ENCODE measurements at regions not wholly inside any gene's neighbourhood (a gene's known extent, or its start where the extent isn't known, plus 50 kb on each side); places are given as distances from the start of the nearest gene placed in this dataset.

DNA sequence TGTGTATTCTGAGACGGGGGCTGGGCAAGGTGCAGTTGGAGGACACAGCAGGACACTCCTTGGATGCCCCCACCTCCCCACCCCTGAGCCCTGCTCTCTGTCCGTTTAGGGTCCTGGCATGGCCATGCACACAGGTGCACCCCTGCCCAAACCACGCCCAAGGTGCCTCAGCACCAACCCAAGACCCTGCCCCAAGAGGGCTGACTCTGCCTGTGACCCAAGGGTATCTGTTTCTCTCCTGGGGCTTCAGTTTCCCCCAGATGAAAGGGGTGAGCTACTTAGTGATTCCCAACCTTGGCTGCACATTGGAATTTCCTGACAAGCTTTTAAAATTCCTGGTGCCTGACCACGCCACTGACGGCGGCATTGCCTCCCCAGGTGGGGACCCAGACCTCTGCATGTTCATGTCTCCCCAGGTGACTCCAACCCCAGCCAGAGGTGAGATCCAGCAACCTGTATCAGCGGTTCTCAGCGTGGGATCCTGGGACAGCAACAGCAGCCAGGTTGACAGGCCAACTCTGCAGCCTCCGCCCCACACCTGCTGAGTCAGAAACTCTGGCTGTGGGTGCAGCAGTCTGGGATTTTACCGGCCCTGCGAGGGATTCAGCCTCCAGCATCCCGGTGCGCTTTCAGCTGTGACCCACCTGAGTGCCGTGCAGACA, 483.4 kb downstream of the NPHP4 start:
- DNase-seq (ENCODE audit: low read depth in 6 of 9, low spot score in 9 of 9), result no peak
- Histone ChIP-seq H3K4me3 (ENCODE audit: low read length in 2 of 2) (no peak overlapping the region), H3K27ac (ENCODE audit: low read depth in 1 of 2, low read length in 1 of 2) (no peak overlapping the region), H3K9me3 (ENCODE audit: control insufficient read depth in 2 of 2, insufficient read depth in 1 of 2, low read length in 1 of 2) (no peaks in the 10 kb centered on the region), H3K4me1 (ENCODE audit: control insufficient read depth in 2 of 2, insufficient read depth in 2 of 2, low read length in 2 of 2) (peaks cover 0 to 3% of the 10 kb centered on the region in 2 donors), H3K36me3 (ENCODE audit: control insufficient read depth in 2 of 2, insufficient read depth in 2 of 2, low read length in 1 of 2) (no peaks in the 10 kb centered on the region), H3K27me3 (ENCODE audit: control insufficient read depth in 2 of 2, insufficient read depth in 1 of 2, low read length in 1 of 2) (no peaks in the 10 kb centered on the region)
- 87% methylated on average over 14 of the region's 14 CpGs for WGBS

DNA sequence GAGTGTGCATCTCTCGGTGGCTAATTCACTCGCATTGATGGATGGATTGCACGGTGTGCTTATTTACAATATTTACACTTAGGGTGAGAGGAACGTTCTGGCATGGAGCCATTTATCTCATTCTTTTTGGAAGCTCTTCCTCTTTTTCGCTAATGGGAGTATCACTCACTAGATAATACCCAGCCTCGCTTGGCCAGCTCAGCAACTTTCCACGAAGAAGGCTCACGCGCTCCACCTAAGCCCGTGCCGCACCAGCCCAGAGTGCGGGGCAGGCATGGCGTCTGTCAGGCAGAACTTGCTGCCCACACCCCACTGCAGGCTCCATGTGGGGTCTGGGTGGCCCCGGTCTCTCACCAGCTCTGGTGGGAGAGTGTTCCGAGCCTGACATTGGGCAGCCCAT, 484.9 kb downstream of the NPHP4 start:
- no peaks in the 10 kb centered on the region for H3K27me3 ChIP-seq (ENCODE audit: control insufficient read depth in 2 of 2, insufficient read depth in 1 of 2, low read length in 1 of 2)
- DNase-seq (ENCODE audit: low read depth in 6 of 9, low spot score in 9 of 9), result no peak
- no peak overlapping the region for H3K4me3 ChIP-seq (ENCODE audit: low read length in 2 of 2)
- no peaks in the 10 kb centered on the region for H3K36me3 ChIP-seq (ENCODE audit: control insufficient read depth in 2 of 2, insufficient read depth in 2 of 2, low read length in 1 of 2)
- H3K9me3 ChIP-seq (ENCODE audit: control insufficient read depth in 2 of 2, insufficient read depth in 1 of 2, low read length in 1 of 2), result no peaks in the 10 kb centered on the region
- H3K4me1 ChIP-seq (ENCODE audit: control insufficient read depth in 2 of 2, insufficient read depth in 2 of 2, low read length in 2 of 2), result peaks cover 0 to 3% of the 10 kb centered on the region in 2 donors
- H3K27ac ChIP-seq (ENCODE audit: low read depth in 1 of 2, low read length in 1 of 2), result no peak overlapping the region
- WGBS, result 77% methylated on average over 15 of the region's 15 CpGs

DNA sequence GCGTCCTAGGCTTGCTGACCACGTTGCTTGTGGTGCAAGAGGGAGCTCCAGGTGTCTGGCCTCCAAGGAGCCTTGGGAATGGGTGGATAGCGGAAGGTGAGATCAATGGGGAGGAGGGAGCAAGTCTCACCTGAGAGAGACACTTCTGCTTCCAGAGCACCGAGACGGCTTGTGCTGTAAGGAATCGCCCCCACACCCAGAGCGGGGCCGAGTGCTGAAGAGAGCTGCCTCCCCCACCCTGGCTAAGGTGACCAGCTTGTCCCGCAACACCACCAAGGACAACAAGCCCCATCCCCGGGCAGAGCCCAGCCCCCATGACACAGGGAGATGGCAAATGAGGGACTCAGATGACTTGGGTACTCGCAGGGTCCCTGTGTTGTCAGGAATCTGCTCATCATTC, 485.6 kb downstream of the NPHP4 start:
- WGBS, result 90% methylated on average over 11 of the region's 11 CpGs
- DNase-seq (ENCODE audit: low read depth in 6 of 9, low spot score in 9 of 9), result no peak
- no peak overlapping the region for H3K4me3 ChIP-seq (ENCODE audit: low read length in 2 of 2)
- H3K27me3 ChIP-seq (ENCODE audit: control insufficient read depth in 2 of 2, insufficient read depth in 1 of 2, low read length in 1 of 2), result no peaks in the 10 kb centered on the region
- no peak overlapping the region for H3K27ac ChIP-seq (ENCODE audit: low read depth in 1 of 2, low read length in 1 of 2)
- H3K4me1 ChIP-seq (ENCODE audit: control insufficient read depth in 2 of 2, insufficient read depth in 2 of 2, low read length in 2 of 2), result peaks cover 0 to 3% of the 10 kb centered on the region in 2 donors
- H3K9me3 ChIP-seq (ENCODE audit: control insufficient read depth in 2 of 2, insufficient read depth in 1 of 2, low read length in 1 of 2), result no peaks in the 10 kb centered on the region
- no peaks in the 10 kb centered on the region for H3K36me3 ChIP-seq (ENCODE audit: control insufficient read depth in 2 of 2, insufficient read depth in 2 of 2, low read length in 1 of 2)

DNA sequence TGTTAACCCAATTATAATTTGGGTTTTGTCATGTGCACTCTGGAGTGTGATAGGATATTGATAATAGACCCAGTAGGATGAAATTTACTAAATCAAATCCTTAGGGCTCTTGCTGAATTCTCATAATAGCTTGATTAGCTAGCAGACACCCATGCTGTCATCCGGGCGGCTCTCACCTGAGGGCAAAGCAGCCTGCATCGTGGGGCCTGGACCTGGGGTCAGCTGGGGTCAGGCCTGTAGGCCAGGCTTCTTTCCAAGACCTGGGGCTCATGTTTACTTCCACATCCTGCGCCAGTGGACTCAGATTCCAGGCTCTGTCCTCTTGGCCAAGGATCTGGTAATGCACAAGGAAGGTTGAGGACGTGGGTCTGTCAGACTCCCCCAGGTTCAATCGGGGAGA, 486.3 kb downstream of the NPHP4 start:
- no peak for DNase-seq (ENCODE audit: low read depth in 6 of 9, low spot score in 9 of 9)
- Histone ChIP-seq H3K27ac (ENCODE audit: low read depth in 1 of 2, low read length in 1 of 2) (no peak overlapping the region), H3K27me3 (ENCODE audit: control insufficient read depth in 2 of 2, insufficient read depth in 1 of 2, low read length in 1 of 2) (no peaks in the 10 kb centered on the region), H3K9me3 (ENCODE audit: control insufficient read depth in 2 of 2, insufficient read depth in 1 of 2, low read length in 1 of 2) (no peaks in the 10 kb centered on the region), H3K4me3 (ENCODE audit: low read length in 2 of 2) (no peak overlapping the region), H3K4me1 (ENCODE audit: control insufficient read depth in 2 of 2, insufficient read depth in 2 of 2, low read length in 2 of 2) (peaks cover 0 to 3% of the 10 kb centered on the region in 2 donors), H3K36me3 (ENCODE audit: control insufficient read depth in 2 of 2, insufficient read depth in 2 of 2, low read length in 1 of 2) (no peaks in the 10 kb centered on the region)
- 90% methylated on average over 6 of the region's 6 CpGs for WGBS

DNA sequence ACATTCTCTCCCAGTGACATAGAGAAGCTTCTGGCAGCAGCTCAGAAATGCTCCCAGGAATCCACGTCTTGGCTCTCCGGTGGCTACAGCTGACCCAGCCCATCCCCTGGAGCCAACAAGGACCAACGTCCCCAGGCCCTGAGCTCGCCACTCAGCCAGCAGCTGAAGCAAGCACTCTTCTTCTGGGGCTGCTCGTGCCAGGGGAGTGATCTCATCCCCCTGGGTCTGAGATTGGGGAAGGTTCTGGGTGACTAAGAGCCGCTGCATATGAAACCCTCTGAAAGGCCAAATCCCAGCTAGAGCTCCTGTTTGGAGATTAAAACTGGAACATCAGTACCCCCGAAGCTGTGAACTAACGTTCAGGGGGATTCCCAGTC, 487.9 kb downstream of the NPHP4 start:
- Histone ChIP-seq H3K4me1 (ENCODE audit: control insufficient read depth in 2 of 2, insufficient read depth in 2 of 2, low read length in 2 of 2) (peaks cover 0 to 3% of the 10 kb centered on the region in 2 donors), H3K27ac (ENCODE audit: low read depth in 1 of 2, low read length in 1 of 2) (no peak overlapping the region), H3K36me3 (ENCODE audit: control insufficient read depth in 2 of 2, insufficient read depth in 2 of 2, low read length in 1 of 2) (no peaks in the 10 kb centered on the region), H3K9me3 (ENCODE audit: control insufficient read depth in 2 of 2, insufficient read depth in 1 of 2, low read length in 1 of 2) (no peaks in the 10 kb centered on the region), H3K4me3 (ENCODE audit: low read length in 2 of 2) (no peak overlapping the region), H3K27me3 (ENCODE audit: control insufficient read depth in 2 of 2, insufficient read depth in 1 of 2, low read length in 1 of 2) (no peaks in the 10 kb centered on the region)
- DNase-seq (ENCODE audit: low read depth in 6 of 9, low spot score in 9 of 9), result no peak
- WGBS, result 80% methylated on average over 8 of the region's 8 CpGs

DNA sequence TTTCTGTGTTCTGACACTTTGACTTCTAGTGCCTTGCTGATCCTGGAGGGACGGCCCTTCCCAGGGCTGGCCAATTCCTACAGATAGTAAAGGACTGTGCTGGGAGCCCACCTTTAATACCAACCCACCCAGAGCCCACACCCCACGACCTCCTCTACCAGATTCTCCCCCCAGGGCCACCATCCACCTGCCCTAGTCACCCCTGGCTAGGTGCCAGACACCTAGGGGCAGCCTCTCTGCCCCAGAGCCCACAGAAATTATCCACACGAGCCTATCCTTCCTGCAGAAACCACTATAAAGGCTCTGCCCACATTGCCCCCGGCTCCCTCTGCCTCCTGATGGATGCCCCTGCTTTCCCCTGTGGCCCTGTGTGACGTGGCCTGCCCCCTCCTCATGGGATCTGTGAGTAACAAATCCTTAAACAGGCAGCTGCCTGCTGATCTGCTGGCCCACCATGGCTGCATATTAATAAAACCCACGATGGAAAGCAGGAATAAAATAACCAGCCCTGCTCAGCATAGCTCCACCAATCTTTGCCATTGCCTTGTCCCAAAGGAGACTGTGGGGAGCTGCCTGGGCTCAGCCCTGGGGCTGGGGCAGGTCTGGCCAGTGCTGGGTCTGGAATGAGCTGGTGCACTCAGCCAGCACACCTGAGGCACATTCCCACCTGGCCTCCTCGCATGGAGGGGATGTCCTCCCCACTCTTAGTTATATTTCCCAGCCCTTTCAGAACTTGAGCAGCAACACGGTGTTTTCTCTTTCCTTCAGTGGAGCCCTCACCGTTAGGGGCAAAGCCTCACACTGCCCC, 488.5 kb downstream of the NPHP4 start:
- no peaks in the 10 kb centered on the region for H3K9me3 ChIP-seq (ENCODE audit: control insufficient read depth in 2 of 2, insufficient read depth in 1 of 2, low read length in 1 of 2)
- no peaks in the 10 kb centered on the region for H3K36me3 ChIP-seq (ENCODE audit: control insufficient read depth in 2 of 2, insufficient read depth in 2 of 2, low read length in 1 of 2)
- H3K27me3 ChIP-seq (ENCODE audit: control insufficient read depth in 2 of 2, insufficient read depth in 1 of 2, low read length in 1 of 2), result no peaks in the 10 kb centered on the region
- no peak overlapping the region for H3K27ac ChIP-seq (ENCODE audit: low read depth in 1 of 2, low read length in 1 of 2)
- no peak overlapping the region for H3K4me3 ChIP-seq (ENCODE audit: low read length in 2 of 2)
- no peak for DNase-seq (ENCODE audit: low read depth in 6 of 9, low spot score in 9 of 9)
- H3K4me1 ChIP-seq (ENCODE audit: control insufficient read depth in 2 of 2, insufficient read depth in 2 of 2, low read length in 2 of 2), result peaks cover 0 to 3% of the 10 kb centered on the region in 2 donors
- WGBS, result 50% methylated on average over 9 of the region's 9 CpGs

DNA sequence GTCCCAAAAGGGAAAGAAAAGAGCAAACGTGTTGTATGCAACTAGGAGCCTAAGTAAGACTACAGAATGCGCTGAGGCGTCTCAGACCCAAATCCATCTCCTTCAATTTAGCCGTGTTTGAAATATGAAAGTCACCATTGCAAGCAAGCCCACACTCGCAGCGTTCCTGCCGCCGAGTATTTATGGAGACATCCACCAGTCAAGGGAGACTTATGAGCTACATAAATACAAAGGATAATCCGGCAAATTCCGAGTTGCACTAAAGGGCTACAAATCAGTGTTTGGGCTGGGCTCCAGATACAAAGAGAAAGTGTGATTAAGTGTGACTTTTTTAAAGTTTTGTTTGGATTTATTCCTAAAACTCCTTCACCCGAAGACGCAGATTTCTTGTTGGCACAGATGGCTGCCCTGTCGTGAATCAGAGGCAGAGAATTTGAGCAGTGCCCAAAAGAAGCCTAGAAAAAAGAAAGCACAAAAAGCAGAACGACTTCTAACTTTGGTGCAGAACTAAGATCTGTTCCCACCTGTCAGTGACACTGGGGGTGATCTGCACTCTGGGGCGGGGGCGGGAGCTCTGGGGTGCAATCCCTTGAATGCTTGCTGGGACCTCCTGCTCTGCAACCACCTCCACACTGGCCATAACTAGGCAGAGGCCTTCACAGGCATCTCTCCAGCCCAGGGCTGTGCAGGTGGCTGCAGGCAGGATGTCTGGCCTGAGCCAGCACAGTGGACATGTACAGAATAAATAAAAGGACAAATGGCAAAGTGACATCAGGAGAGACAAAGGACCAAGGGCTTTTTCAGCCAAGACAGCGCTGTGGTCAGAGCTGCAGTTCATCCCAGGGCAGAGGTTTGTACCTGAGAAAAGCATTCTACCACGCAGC, 489.7 kb downstream of the NPHP4 start:
- no peaks in the 10 kb centered on the region for H3K27me3 ChIP-seq (ENCODE audit: control insufficient read depth in 2 of 2, insufficient read depth in 1 of 2, low read length in 1 of 2)
- no peak for DNase-seq (ENCODE audit: low read depth in 6 of 9, low spot score in 9 of 9)
- H3K4me1 ChIP-seq (ENCODE audit: control insufficient read depth in 2 of 2, insufficient read depth in 2 of 2, low read length in 2 of 2), result peaks cover 0 to 3% of the 10 kb centered on the region in 2 donors
- no peaks in the 10 kb centered on the region for H3K36me3 ChIP-seq (ENCODE audit: control insufficient read depth in 2 of 2, insufficient read depth in 2 of 2, low read length in 1 of 2)
- H3K9me3 ChIP-seq (ENCODE audit: control insufficient read depth in 2 of 2, insufficient read depth in 1 of 2, low read length in 1 of 2), result no peaks in the 10 kb centered on the region
- H3K27ac ChIP-seq (ENCODE audit: low read depth in 1 of 2, low read length in 1 of 2), result no peak overlapping the region
- 89% methylated on average over 18 of the region's 18 CpGs for WGBS
- no peak overlapping the region for H3K4me3 ChIP-seq (ENCODE audit: low read length in 2 of 2)

DNA sequence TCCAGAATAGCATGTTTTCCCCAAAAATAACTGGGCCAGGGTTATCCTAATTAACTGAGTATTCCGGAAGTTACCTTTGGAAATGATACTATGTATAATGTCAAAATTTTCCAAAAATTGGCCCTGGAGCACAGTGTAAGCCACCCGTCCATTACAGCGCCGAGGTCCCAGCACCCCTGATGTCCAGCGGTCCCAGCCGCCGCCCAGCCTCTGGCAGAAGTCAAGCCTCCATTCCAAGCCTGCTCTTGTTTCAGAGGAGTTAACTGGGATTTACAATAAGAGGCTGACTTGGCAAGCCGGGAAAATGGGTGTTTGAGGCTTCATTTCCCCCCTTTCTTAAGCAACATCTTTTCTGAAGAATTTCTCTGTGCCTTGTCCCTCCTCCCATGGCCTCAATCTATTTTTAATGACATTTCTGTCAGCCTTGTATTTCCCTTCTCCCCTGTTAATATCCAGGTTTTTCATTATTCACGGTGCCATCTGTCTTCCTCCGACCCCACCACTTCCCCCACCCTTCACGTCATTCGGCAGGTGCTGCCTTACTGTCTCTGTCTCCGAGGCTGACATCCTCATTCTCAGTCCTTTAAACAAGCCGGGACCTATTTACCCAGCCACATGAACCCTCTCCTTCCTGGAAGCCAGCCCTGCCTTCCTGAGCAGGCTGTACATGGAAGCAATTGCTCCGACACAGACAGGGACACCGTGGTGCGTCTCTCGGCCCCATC, 490.9 kb downstream of the NPHP4 start:
- Histone ChIP-seq H3K36me3 (ENCODE audit: control insufficient read depth in 2 of 2, insufficient read depth in 2 of 2, low read length in 1 of 2) (no peaks in the 10 kb centered on the region), H3K27ac (ENCODE audit: low read depth in 1 of 2, low read length in 1 of 2) (no peak overlapping the region), H3K9me3 (ENCODE audit: control insufficient read depth in 2 of 2, insufficient read depth in 1 of 2, low read length in 1 of 2) (no peaks in the 10 kb centered on the region), H3K4me1 (ENCODE audit: control insufficient read depth in 2 of 2, insufficient read depth in 2 of 2, low read length in 2 of 2) (no peaks in the 10 kb centered on the region), H3K4me3 (ENCODE audit: low read length in 2 of 2) (no peak overlapping the region), H3K27me3 (ENCODE audit: control insufficient read depth in 2 of 2, insufficient read depth in 1 of 2, low read length in 1 of 2) (no peaks in the 10 kb centered on the region)
- 86% methylated on average over 18 of the region's 18 CpGs for WGBS
- DNase-seq (ENCODE audit: low read depth in 6 of 9, low spot score in 9 of 9), result no peak

Measured in thymus (tissue), 11 donors.